ENCODE measurements at regions not wholly inside any gene's neighbourhood (a gene's known extent, or its start where the extent isn't known, plus 50 kb on each side); places are given as distances from the start of the nearest gene placed in this dataset.
"Not testable (repeated sequence)": the region's sequence is repeated elsewhere in the genome, so short reads cannot be mapped to it uniquely, and the experiment has no call there.

DNA sequence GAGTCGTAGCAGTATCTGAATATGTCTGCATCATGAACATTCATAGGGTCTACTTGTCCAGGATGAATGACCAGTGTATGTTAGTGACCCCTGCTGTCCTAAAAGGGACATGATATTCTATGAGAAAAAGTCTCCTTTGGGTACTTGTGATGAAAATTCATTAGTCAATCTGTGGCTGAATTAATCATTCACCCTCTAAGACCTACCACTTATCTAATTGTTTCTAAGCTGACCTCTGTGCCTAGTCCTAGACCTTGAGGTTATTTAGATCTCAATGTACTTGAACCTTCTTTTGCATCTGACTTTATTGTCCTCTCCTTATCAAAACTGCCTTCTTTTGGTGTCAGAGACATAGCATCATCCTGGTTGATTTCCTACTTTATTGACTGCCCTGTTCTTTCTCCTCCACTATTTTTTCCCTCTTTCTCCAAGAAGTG, 799.3 kb downstream of the DIPK2A start:
- no peak for DNase-seq

DNA sequence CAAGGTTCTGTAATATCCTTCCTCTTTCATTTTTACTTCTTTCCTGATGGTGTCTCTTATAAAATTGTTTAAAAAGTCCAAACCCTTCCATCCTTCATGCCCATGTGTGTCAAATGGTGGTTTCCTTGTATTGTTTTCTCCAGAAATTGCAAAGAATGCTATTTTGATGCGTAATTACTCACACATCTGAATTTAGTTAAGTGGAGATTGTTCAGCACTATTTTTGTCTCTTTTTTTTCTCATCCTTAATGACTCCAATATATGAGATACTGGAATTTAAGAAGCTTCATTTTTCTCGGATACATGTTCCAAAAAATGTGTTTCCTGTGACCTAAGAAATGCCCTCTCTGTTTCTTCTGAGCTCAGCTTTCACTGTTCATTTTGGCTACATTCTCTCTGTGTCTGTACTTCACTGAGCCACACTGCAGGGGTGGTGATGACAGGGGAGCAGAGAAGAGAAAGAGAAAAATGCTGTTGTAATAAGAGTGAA, 799.8 kb downstream of the DIPK2A start:
- no peak for DNase-seq

DNA sequence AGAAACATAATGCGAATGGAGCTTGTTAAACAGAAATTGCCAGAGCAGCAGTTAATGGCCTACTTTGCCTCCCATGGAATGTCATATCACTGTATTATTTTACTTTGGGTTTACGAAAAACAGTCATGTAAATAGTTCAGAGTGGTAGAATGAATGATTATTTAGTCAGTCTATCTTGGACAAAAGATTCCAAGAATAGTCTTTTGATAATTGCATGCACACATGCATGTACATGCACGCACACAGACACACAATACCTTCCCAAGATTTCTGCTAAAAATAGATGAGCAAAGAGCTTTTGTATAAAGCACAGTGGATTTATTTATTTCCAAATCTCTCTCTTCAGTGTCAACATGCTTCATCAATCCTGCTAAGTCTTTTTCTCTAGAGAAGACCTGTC, 800.7 kb downstream of the DIPK2A start:
- DNase-seq: no peak

DNA sequence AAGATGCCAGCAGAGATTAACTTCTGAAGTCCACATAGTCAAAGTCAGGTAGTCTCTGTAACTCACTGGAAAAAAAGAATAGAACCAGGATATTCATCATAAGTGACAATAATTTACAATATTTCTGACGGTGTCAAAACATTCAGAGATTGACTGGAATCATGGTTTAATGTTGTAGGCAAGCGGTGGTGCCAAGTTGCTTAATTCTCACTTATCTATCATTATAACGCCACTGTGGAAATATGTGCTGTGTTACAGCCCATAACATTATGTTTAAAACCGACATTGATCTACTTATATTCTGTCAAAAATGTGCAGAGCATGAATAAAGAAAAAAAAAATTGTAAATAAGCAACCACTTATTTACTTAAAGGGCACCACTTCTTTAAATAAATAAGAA, 801.7 kb downstream of the DIPK2A start:
- DNase-seq: no peak

DNA sequence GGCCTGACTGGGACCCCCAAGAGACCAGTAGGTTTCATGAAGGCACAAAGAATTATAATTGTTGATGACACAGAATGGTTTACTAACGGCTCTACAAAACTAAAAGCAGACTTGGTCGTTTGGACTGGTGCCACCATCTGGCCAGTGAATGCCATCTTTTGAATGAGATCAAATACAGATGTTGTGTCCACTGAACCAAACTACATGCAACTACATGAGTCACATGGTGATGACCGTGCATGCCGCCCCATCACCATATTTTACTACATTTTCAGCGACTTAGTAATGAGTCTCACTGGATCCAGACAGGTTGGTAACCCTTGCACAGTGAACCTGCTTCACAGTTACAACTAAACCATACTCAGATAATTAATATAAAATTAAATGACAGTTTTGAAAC, 803.3 kb downstream of the DIPK2A start:
- DNase-seq: no peak

DNA sequence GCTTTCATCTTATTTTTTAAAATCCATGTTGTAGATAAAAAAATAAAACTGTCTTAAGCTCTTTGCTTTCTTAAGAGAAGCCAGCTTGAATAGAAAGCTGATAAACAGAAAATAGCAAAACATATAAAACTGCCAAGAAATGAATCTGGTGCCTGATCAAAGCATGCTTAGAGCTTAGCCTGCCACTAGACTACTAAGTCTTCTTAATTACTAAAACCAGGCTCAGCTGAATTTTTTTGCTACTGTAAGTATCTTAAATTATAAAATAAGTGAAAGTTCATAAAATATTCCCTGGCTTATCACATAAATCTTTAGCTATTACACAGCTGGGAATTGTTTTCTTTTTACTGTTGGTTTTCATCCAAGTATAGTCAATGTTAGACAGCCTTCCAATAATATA, 803.9 kb downstream of the DIPK2A start:
- no peak for DNase-seq

DNA sequence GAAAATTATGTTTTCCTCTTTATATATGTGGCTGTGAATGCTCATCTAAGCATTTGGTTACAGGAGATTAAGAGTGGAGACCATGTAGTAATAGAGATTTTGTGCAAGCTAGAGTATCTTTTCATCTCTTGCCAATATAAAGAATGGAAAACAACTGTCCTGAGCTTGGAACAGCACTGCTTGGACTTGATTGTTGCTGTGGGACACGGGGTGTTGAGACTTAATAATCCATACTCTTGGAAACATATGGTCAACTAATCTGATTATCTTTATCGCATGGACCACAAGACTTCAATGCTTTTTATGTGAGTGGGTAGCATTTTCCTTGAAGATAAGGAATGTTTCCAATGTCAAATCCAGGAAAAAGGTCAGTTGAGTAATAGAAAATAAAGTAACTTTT, 806.3 kb downstream of the DIPK2A start:
- no peak for DNase-seq

DNA sequence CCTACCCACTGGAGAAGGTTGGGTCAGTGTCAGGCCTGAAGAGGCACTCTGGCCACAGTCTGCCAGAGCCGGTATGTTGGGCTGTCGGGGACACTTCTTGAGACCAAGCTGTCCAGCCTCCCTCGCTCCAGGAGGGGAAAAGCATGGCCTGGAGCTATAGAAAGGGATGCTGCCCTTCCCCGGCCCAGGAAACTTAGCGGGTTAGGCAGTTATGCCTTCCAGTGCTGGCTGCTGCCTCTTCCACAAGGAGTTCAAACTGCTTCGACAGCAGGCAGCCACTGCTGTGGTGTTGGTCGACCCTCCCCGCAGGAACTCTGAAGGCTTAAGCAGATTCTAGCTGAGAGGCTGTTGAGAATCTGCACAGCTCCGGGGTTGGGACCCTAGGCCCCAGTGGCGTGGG, 819.4 kb downstream of the DIPK2A start:
- DNase-seq: no peak

DNA sequence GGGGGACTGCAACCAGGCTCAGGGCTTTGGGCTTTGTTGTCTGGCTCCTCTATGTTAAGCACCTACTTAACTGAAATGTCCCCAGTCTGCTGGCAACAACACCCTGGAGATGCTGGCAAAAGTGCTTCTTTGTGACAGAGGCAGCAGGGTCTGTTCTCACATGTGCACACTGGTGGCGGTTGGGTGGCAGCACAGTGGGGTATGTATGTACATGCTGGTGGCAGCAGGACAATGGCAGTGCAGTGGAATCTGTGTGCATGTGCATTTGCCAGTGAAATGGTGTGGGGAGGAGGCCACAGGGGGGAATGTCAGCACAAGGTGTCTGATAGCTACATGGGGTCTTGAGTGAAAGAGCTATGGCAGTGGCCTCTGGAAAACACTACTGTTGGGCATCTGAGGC, 830.3 kb downstream of the DIPK2A start:
- DNase-seq: no peak

DNA sequence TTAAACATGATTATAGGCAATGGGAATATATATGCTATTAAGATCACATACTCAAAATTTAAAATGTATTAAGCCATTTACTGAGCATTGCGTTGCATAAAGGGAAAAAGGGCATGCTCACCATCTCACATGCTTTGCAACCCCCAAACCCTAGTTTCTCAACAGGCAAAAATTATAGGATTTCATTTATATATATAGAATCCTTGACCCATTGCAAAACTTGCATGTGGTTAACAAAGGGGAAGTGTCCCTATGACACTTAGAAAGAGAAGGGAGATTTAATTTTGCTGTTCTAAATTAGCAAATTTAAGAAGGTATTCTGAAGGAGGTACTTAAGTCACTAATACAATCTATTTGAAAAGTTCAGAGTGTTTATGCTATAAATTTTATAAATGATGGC, 837.8 kb downstream of the DIPK2A start:
- no peak for DNase-seq

DNA sequence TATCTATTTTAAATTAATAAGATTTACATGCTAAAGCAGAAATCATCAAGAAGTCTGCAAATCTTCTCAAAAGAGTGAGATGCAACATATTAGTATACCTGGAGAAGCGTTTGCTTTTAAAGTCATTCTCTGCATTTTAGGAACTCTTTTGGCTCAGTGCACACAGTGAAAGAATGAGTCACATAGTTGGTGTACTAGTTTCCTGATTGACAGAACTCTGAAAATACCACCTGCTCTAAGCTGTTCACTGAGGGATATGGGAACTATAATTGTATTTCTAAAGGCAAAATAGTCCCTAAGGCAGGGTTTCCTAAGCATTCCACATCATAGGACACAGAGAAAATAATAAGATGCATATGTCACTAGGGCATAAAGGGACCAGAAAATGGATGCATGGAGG, 838.5 kb downstream of the DIPK2A start:
- no peak for DNase-seq

DNA sequence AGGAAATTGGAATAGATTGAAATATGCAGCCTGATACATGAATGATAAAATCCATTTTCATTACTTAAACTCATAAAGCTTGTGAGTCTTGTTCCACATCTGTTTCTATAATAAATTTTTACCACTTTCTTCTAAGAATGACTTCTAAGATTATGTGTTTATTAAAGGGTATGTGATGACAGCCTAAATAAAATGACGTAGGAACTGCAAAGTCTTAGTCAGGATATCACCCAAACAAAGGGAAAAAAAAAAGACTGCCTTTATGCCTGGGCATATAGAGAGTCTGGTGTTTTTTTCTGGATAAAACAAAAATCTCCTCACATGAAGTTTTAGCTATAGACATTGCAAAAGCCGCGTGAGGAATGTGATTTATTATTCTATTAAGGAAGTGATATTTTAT, 844.0 kb downstream of the DIPK2A start:
- DNase-seq: no peak

DNA sequence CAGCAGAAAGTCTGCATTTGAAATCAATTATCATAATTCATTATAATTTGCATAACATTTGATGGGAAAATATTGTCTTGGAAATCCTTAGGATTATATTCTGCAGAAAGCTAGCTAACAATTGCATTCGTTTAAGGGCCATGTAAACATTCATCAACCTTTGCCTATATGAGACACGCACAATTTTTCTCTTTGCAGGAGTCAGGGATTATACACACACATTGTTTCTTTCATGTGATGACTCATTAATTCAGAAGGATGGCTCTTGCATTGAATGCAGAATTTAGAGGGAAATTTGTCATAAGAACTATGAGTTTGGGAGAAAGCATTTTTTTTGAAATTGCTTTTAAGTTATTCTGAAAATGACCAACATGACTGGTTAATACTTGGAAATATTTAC, 844.7 kb downstream of the DIPK2A start:
- no peak for DNase-seq

DNA sequence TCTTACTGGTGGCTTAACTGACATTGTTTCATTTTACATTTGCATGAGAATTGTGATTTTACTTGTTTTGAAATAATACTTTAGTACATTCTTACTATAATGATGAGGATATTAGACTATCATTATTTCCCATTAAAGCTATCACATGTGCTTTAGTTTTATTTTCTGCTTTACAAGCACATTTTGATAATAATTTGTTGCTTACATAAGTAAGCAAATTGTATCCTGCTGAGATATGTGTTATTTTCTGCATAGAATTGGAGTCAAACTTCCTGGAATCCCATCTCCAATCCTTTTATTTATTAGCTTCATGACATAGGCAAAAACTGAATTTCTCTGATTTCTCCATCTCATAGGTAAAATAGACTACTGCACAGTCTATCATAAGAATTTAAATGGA, 847.4 kb downstream of the DIPK2A start:
- DNase-seq: no peak

DNA sequence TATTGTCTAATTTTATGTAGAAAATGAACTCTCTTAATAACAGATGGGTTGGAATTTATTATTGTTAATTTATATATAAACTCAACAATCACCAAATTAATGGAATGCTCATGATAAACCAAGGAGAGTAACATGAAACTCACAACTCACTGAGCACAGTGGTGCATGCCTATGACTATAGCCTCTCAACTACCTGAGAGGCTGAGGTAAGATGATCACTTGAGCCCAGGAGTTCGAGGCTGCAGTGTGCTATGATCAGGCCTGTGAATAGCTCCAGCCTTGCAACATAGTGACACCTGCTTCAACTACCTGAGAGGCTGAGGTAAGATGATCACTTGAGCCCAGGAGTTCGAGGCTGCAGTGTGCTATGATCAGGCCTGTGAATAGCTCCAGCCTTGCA, 848.6 kb downstream of the DIPK2A start:
- DNase-seq: not testable (repeated sequence)

DNA sequence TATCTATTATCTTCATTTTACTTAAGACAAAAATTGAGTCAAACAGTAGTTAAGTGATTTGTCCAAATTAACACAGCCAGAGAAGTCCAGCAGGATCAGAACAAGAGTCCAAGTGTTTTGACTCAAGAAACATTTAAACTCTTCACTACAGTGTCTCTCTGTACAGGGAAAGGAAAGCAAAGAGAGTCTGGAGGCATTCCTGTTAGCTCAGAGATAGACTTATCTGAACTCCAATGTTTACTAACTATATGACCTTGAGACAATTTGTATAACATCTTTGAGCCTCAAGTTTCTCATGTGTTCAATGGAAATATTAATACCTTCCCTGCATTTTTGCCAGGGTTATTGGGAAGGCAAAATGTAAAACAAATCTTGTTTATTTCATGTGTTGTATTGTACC, 849.1 kb downstream of the DIPK2A start:
- no peak for DNase-seq

DNA sequence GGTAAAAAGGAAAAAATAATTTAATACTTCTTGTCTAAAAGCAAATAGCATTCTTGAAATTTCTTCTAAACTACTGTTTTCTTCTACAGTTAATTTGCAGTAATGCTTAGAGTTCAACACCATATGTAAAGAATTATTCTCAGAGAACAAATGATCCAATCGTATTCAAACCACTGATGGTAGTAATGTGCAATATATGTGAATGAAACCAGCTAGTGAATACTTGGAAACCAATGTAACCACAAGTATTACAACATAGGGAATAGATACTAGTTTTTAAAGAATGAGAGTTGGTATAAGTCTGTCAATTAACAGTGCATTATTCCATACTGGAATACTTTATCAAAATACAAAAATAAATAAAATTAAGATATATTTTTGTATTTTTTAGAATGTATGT, 850.0 kb downstream of the DIPK2A start:
- DNase-seq: no peak

DNA sequence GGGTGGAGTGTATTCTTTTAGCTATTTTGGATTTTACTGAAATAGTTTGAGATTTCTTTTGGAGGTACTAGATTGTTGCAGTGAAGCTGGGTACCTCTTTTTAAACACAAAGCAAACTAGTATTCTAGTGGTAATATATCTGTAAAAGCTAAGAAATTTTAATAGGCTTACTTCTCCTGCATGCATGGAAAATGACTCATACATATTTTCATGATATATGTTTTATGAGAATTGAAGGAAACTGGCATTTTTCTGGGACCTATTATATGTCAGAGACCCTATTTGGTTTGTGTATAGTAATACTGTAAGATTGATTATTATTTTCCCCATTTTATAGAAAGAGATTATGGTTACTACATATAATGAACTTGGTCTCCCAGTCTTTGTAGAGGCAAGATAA, 851.0 kb downstream of the DIPK2A start:
- DNase-seq: no peak

DNA sequence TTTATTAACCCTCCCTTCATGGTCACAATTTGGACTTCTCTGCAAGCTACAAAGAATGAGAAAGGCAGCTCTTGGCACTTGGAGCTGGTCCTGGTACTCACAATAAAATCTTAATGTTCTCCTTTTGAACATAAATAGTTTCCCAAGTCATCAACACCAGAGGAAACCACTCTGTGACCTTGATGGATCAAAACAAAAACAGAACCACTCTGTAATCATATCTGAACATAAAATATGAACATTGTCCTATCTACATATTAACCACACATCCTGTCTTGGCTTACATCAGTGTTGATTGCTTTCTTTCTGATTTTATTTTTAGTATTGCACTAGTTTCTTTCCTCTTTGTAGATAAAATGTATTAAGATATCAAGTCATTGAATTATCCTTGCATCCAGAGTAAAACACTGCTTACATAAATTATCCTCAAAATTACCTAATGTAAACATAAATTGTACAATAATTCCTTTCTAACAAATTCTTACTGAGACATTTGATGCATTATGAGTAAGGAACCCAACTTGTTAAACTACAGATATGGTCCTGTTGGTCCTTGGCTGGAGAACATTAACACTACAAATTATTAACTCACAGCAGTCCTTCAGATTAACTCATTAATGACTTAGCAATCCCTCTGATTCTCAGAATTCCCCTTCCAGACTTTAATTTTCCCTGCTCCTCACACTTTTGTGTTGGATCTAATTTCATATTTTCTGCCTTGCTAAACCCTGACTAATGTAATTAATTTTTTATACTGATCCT, 860.5 kb downstream of the DIPK2A start:
- DNase-seq: no peak

DNA sequence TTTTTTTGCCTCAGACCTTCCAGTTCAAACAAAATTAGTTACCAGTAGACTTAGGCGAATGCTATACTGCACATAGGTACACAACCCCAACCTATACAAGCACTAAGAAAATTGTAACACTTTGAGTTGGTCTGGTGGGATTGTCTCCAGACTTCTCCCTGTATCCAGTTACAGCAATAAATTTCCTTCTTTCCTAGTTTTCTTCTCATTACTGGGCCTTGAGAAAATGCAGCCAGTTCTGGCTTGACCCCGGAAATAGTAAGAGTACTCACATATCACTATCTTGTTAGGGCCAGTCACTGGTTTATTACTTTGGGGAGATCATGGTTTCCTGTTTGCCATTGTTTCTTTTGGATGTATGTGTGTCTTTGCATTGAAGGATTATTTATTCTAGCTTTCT, 868.4 kb downstream of the DIPK2A start:
- no peak for DNase-seq

DNA sequence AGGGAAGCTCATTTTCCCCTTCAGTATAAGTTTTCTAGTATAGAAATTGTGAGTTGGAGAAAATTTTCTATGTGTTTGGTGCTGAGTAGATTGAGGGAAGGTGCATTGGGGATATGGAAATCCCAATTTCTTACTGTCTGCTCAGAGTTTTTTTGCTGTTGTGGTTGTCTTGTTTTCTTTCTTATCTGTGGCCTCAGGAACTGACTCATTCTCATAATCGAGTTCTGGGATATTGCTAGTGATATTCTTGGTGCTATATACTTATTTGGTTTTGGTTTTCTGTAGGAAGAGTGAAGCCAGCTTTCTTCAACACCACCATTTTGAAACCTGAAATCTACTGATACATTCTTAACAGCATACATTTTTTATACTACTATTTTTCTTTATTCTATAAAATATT, 869.2 kb downstream of the DIPK2A start:
- no peak for DNase-seq

DNA sequence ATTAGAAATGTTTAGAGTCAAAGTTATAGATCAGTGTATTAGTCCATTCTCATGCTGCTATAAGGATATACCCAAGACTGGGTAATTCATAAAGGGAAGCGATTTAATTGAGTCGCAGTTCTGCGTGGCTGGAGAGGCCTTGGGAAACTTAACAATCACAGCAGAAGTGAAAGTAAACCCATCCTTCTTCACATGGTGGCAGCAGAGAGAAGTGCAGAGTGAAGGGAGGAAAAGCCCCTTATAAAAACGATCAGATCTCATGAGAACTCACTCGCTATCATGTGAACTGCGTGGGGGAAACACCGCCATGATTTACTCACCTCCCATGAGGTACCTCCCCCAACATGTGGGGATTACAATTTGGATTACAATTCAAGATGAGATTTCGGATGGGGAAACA, 871.5 kb downstream of the DIPK2A start:
- no peak for DNase-seq

DNA sequence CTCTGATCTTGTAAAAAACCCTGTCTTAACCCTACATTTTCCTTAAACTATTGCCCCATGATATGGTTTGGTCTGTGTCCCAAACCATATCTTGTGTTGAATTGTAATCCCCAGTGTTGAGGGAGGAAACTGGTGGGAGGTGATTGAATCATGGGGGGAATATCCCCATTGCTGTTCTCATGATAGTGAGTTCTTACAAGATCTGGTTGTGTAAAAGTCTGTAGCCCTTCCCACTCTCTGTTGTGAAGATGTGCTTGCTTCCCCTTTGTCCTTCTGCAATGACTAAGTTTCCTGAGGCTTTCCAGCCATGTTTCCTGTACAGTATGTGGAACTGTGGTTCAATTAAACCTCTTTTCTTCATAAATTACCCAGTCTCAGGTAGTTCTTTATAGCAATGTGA, 881.4 kb downstream of the DIPK2A start:
- DNase-seq: no peak

DNA sequence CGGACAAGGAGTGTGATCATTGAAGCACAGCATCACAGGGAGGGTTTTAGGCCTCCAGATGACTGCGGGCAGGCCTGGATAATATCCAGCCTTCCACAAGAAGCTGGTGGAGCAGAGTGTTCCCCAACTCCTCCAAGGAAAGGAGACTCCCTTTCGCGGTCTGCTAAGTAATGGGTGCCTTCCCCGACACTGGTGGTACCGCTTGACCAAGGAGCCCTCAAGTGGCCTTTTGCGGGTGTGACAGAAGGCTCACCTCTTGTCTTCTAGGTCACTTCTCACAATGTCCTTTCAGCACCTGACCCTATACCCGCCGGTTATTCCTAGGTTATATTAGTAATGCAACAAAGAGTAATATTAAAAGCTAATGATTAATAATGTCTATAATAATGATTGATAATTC, 882.4 kb downstream of the DIPK2A start:
- DNase-seq: not testable (repeated sequence)

DNA sequence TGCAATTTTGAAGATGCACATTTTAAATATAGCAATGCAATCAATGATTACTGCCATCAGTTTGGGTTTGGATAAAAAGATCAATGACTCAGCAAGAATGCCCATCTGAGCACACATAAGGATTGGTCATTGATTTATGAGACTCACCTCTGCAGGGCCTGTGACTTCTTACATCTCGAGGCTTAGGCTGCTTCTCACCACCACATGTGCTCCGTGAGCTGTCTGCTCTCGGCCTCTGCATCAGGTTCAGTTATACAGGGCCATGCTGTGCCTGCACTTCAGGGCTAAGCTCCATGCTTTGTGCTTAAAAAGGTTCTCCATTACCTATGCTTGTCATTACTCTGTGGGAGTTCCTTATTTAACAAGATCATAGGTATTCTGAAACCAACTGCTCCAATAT, 887.5 kb downstream of the DIPK2A start:
- DNase-seq: no peak
